GM18511 (cell line): ENCODE measurements at regions not wholly inside any gene's neighbourhood (a gene's known extent, or its start where the extent isn't known, plus 50 kb on each side); places are given as distances from the start of the nearest gene placed in this dataset.

Experiments used
- ATAC-seq: cut with Tn5 transposase; IDR thresholded peaks from one replicate; pipeline ENCODE4 v1.9.1; 2021; ENCODE audit warnings: mild to moderate bottlenecking, moderate library complexity; ENCODE audit not compliant: unreplicated experiment

DNA sequence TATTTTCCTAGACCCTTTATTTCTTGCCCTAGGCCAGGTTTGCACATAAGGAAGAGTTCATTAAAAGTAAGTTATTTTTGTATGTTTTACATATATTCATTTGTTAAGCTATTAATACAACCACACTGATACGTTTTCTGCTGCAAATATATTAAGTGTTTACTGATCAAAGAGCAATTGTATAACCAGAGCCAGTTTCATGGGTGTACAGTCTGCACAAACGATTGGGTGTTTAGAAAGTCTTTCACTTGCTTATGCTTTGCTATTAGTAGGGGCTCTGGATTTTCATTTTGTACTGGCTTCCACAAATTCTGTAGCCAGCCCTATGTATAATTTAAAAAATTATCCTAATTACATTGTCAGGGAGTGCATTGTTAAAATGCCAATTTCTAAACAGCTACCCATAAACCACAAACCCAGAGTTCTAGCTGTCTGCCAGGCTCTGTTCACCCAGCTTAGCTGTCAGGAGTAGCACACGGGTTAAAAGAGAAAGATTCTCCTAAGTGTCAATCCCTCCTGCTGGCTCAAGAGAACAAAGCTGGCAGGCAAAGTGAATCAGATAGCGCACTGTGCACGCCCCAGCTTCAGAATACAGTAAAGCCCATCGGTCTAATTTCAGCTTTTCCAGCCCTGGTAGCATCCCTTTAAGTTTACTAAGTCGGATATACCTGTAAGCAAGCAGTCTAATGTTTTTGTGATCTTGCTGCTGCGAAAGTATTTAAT is 151.0 kb upstream of the LMO3 start:
- ATAC-seq: no peak

DNA sequence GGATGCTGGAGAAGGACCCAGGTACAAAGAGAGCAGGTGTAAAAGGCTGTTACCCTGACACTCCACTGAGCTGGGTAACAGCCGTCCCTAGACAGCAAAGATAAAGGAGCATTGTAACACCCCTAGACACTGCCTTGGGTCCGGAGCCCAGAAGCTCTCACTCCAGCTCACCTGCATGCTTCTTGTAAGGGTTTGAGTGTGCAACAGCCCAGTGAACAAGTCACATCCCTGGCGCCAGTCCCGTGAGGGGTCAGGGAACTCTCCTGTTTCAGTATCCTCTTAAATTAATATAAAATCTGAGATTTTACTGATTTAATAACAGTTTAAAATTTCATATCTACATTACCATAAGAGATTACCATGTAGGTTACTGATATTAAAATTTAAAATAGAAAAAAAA is 124.8 kb upstream of the LMO3 start:
- ATAC-seq: no peak

DNA sequence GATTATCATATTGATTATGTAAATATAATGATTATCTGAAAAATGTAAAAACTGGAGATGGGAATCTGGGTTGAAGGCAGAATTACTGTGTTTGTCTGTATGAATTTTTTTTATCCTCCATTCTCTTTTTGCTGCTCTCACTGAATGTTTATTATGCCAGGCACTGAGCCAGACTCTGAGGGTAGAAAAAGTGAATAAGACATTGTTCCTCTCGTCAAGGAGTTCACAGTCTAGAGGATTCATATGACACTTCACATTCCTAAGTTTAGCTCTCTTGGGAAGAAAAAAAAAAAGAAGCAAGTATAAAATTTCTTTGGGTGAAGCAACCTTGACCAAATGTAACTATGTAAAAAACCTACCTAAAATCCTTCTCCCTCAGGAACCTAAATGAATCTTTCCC is 120.9 kb upstream of the LMO3 start:
- ATAC-seq: no peak

DNA sequence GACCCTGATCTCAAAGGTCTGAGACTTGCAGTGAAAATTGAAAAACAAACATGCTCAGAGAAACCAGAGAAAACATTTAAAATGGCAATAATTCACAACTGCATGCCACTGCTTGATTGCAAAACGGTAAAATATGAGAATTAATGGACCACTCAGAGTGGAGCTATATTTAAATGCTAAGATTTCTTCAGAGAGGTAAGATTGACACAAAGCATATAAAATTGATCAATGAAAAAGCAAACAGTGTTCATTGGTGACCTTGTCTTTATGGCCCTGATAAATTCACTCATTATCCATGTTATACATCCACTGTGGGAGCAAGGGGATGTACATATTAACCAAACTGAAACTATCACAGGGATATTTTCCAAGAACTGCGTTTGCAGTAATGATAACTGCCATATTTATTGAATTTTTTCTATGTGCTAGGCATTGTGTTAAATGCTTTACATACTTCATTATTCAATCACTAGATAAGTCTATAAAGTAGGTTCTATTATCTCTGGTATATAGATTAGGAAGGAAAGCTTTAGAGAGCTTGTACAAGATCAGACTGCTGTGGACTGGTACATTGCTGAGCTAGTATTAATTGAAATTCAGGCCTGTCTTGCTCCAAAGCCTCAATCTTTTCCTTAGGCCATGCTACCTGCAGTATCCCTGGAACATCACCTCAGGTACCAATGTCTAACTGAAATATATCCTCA is 113.9 kb upstream of the LMO3 start:
- no peak for ATAC-seq

DNA sequence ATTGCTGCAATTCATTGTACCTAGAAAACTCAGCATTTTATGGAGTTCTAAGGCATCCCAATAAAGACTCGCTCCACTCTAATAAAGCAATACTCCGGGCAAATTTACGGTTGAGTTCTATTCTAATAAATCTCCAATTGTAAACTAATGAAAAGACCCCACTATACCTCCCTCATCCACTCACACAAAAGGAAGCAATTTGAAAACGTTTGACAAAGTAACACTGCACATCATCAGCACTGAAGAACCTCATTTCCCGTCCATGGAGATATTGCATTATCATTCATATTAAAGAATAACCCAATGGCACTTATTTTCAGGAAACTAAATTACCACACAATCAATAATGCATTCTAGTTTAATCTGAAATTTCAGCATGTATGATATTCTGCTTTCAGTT is 111.0 kb upstream of the LMO3 start:
- ATAC-seq: no peak

DNA sequence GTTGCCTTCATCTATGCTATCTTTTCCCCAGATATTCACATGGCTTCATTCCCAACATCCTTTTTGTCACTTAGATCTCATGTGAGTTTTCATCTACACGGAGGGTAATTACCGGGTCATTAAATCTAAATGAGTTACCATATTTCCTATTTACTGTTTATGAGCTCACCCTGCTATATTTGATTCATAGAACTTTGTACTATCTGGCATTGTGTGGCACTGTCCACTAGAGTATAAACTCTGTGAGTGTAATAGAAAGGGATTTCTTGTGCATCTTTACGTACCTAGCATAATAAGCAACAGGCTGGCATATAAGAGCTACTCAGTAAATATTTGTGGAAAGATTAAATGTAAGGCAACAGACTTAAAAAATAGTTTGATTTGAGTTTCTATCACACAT is 86.1 kb upstream of the LMO3 start:
- no peak for ATAC-seq

DNA sequence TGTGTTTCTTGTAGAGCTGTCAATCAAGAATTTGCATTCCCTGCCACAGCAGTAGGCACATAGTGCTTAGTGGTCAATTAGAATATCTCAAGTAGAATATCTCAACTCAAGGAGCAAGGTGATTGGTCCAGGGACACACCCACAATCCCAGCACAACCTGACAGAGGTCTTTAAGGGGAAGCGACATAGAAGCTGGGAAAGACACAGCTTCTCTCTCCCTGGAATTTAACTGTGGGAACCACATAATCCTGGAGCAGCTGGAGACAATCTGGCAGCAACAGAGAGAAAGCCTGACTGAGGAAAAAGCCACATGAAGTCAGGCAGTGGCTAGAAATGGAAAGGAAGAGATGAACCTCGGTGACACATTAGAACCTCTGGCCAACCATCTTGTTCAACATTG is 85.7 kb upstream of the LMO3 start:
- no peak for ATAC-seq

DNA sequence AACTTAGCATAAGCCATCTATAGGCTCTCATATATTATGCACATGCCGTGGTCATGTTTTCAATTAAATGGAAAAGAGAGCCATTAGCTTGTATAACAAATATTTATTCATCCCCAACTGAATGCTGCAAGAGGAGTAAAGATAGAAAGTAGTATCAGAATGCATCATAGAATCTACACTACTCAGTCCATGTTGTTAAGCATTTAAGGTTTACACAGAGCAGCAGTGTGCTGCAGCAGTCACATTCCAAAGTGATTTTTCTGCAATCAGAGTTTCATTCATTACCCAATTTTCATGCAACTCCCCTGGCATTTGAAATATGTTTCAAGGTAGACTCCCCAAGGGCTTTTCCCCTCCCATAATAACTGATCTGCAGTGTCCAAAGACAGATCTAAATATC is 82.2 kb upstream of the LMO3 start:
- ATAC-seq: no peak

DNA sequence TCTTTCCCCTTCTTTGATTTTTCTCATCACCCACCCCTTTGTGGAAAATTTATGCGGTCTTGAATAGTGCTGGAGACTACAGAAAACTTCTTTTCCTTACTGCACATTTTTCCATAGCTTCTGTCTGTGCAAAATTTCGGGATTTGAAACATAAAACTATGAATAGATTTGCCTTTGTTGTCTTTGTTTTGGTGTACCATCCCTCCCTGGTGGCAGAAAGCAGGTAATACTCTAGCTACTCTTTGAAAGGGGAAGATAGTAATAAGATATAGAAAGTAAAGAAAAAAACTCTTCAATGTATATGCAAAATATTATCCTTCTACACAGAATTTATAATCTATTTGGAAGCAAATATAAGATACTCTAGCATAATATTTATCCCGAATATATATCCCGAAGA is 79.1 kb upstream of the LMO3 start:
- ATAC-seq: peak; percentile 50

DNA sequence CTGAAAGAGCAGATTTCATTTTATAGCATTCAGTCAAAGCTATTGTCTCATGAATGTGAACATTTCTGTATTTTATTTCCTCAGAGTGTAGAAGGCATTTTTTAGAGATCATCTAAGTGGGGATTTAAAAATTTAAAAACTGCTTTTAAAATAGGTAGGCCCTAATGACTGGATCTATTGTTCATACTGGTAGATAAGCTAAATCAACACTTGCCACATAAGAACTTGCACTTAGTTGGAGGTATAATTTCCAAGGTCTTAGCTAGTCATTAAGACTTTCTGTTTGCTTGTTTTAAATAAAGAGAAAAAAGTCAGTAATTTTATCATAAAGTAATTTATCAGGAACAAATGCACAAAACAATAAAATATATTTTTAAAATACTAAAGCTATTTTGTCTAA is 75.2 kb upstream of the LMO3 start:
- ATAC-seq: no peak

DNA sequence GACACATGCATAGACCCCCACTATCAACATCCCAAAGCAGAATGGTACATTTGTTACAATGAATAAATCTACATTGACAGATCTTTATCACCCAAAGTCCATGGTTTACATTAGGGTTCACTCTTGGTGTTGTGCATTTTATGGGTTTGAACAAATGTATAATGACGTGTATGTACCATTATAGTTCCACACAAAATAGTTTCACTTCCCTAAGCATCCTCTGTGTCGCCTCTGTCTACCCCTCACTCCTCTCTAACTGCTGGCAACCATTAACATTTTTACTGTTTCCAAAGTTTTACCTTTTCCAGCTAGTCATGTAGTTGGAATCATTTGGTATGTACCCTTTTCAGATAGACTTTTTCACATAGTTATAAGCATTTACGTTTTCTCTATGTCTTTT is 69.5 kb upstream of the LMO3 start:
- ATAC-seq: peak; percentile 69

DNA sequence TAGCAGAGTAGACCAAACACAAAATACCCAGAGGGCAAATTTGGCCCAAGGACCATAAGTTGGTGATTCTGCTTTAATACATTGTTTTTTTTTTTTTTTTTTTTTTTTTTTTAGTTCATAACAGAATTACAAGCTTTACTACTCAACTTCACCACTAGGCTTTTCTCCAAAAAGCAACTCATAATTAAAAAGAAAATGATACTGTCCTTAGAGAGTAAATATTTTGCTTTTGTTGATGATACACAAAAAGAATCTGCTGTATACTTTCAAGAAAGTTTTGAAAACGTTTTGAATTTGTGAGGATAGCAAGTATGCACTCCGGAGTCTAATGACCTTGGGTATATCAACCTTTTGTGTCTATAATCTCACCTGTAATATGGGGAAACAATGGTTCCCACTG is 68.9 kb upstream of the LMO3 start:
- ATAC-seq: no peak

DNA sequence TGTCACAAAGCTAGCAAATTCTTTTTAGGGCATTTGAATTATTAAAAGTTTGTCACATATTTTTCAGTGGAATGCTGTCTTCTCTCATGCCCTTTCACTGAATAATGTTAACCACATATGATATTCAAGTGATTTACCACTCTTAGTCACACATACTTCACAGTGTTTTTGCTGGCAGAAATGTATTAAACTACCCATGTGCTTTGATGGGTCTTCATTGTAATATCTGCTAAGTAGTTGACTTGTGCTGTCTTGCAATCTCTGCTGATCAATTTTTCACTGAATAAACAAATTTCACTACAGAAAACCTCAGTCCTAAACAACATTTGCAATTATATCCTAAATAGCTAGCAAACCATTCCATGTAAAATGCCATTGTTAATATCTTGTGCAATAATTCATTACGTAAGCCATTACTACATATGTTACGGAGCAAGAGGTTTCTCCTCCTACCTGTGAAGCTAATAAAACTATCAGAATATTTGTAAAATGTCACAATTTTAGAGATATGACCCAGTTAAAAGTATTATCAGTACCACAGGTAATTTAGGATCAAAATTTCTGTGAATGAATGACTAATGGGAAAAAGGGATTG is 64.6 kb upstream of the LMO3 start:
- no peak for ATAC-seq

DNA sequence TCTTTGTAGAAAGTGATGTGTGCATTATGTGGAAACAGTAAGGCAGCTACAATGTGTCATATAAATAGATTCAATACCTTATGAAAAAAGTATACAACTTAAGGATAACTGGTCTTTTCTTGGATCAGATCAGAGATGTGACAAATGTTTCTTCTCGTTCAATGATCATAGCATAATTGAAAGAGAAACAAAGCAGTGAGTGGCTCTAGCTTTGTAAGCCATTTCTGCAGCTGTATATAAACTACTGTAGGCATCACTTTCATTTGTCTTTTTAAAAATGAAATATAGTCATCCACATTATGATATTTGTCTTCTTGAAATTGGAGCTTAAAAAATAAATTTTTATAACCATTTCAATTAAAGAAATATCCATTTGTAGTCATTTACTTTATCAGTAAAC is 63.8 kb upstream of the LMO3 start:
- no peak for ATAC-seq

DNA sequence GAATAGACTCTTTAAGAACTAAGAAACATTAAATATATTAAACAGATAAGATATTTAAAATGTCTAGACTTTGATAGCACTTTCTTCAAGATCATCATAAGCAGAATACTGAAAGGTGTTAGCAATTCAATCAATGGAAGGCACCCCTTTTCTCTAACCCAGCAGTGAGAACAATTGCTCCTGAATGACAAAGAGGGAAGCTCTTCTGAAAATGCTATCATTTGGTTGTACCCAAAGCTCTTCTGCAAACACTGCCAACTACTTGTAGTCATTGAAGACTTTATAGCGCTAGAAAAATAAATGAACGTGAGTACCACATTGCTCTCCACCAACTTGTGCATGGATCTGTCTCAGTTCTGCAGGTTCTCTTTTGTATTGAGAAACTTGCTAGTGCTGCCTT is 62.2 kb upstream of the LMO3 start:
- no peak for ATAC-seq

DNA sequence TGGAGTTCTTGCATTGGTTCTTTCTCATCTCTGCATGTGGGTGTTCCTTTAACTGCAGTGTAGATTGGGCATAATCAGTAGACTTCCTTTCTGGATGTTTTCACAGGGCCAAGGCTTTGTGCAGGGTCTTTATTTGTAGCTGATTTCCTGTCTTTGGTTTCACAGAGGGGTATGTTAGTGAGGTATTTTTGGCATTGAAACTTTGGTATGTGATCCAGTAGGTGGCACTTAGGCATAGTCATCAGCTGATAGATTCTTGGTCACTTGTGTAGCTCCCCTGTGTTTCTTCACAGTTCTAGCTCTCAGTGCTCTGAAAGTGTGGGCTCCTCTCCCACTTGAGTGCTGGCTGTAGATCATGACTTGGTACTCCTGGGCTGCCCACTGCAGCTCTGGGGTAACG is 52.7 kb upstream of the LMO3 start:
- peak; percentile 51 for ATAC-seq
